NCI-H1930 (cell line): ENCODE measurements at regions not wholly inside any gene's neighbourhood (a gene's known extent, or its start where the extent isn't known, plus 50 kb on each side); places are given as distances from the start of the nearest gene placed in this dataset.

ENCODE experiments used
- DNase-seq, 2 experiments: peaks; one replicate each; lab custom pipeline; 2025; lab: John Stamatoyannopoulos, UW

DNA sequence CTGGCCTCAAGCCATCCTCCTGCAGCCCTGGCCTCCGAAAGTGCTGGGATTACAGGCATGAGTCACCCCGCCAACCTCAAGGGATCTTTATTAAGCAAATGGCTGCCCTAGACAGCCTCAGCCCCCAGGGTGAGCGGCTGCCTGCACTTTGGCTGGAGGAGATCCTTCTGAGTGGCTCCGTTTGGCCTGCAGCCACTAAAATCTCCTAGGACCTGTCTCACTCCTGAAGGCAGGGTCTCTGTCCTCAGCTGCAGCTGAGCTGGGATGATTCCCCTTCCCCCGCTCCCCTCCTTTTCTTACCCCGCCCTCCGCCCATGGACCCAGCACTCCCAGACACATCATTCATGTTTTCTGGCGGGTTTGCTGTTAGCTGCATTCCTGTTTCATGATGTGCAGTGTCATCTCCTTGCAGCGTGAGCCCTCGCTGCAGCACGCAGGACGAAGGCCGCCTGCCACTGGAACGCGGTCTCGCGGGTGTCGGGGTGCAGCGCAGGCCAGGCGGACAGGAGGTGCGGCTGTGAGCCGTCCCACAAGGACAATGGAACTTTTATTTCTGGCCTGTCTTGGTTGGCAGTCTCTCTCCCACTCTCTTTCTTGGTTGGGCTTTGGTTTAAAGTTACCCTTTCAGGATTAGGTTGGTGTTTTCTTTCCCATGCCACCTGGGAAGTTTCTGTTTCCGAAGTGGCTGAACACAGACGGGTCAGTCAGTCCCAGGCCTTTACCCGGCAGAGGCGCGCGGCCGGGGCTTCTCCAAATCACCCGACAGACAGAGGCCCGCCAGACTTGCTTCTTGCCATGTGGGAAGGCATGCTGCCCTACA, 137.1 kb downstream of the FOXD1 start:
- no peak for DNase-seq

- no peak for DNase-seq
These were observed 134.8 kb downstream of the TMEM174 start for GRCh38 chr5:73307645-73308355.

DNA sequence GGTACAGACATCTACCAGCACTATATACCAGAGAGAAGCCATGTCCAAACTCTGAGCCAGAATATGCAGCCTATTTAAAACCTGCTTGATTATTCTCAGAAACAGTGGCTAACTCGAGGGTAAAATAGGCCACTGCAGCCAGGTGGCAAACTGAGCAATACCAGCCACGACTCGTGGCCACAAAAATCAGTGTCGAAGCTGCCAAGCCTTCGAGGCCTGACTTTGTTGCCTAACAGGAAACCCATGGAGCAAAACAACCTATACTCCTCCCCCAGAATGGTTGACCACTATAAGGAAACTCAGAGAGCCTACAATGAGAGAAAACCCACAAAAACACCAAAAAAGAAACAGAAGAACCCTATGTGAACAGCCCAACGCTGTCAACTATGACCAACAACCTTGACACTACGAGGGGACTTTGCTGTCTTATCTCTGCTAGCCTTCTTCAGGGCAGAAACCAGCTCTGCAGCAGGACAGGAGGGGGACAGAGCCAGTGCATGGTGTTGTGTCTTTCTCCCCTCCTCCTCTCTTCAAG, 133.8 kb downstream of the TMEM174 start:
- DNase-seq, result no peak

GRCh38 chr5:73306078-73306719, 133.2 kb downstream of the TMEM174 start:
- DNase-seq, result no peak

DNA sequence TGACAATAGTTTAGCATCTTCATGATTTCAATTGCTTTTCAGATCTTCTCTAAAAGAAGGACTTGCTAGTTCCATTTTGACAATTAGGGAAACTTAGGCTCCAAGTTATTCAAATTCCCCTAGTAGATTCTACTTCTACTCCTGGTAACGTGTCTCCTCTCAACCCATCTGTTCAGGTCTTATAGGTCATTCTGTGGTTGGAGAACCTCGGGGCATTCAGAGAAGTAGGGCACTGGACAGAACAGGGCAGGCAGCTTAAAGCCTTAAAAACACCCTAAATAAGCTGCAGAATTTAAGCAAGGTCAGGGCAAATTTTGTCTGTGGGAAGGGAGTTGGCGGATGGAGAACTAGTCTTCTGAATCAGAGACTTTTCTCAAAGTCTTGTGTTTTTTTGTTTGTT, 132.4 kb downstream of the TMEM174 start:
- no peak for DNase-seq

DNA sequence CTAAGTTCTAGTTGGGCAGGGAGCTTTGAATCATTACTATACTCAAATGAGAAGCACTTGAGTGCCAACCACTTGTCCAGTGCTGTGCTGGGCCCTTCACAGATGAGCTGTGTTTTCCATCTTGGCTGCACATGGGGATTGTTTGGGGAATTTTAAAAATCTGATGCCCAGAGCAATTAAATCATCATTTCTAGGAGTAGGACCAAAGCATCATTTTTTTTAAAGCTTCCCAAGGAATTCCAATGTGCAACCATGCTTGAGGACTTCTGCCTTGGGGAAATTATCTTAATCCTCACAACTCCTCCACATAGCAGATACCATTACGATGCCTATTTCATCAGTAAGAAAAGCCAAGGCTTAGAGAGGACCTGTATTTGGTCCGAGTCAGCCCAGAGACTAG, 131.4 kb downstream of the TMEM174 start:
- DNase-seq, result no peak

DNA sequence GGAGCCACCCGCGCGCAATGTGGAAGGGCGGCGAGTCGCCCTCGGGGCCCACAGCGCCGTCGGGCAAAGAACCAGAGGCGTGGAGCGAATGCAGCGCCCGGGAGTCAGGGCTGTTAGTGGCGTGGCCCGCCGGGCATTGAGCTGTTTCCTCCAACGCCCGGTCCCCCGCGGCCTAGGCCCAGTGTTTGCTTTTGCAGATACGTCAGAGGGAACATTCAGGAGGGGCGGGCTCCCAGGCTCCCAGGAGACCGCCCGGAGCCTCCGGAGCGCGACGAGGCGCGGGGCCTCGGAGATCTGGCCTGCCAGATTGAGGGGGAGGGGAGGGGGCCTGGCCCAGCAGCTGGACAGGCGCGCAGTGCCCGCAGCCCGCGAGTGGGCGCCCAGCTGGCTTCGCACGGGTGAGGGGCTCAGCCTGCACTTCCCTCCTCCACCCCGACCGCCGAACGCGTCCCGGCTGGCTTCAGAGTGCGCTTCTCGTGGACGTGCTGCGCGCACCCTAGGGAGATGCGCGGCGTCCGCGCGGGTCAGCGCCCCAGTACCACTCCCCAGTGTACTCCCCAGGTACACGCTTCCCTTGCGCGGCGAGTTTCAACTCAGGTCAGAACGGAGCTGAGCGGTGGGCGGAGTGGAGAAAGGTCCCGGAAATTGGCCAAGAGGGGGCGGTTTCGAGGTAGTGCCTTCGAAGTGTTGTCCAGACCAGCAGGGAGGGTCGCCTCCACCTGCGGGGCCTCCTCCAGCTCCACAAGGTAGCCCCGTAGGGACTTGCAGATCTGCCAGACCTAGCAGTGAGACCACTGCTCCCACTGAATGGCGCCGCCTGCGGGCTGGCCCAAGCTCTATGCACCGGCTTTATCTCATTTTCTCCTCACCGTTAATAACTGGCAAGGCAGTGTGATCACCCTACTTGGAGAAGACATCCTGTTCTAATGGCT, 130.4 kb downstream of the TMEM174 start:
- no peak for DNase-seq

GRCh38 chr5:73302797-73303147, 129.8 kb downstream of the TMEM174 start:
- DNase-seq, result no peak

DNA sequence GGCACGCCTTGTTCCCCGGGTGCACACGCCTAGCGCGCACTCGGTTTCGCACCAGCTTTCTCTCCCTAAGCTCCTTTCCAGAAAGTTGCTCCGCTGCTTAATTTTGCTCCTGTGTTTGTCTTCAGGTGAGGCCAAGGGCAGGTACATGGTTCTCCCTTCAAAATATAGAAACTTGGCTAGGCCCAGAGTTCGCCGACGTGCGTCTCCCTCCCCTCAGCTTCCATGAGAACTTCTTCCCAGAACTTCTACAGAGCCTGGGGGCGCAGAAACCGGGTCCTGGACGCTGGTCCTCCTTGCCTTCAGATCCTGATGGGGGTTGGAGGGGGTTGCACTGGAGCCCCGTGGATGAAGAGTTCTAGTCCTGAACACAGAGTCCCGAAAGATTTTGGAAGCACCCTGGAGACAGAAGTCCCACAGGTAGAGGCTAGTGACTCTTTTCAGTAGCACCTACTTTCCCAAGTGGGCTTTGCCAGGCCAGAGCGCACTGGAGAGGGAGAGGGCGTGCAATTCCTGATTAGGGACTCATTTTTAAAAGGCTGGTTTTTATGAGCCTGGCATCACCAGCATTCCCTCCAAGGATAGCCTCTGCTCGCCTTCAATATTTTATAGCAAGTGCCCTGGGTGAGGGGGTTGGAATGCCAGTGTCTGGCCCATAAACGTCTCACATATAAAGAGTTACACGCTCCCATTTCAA, 128.4 kb downstream of the TMEM174 start:
- DNase-seq, result no peak

DNA sequence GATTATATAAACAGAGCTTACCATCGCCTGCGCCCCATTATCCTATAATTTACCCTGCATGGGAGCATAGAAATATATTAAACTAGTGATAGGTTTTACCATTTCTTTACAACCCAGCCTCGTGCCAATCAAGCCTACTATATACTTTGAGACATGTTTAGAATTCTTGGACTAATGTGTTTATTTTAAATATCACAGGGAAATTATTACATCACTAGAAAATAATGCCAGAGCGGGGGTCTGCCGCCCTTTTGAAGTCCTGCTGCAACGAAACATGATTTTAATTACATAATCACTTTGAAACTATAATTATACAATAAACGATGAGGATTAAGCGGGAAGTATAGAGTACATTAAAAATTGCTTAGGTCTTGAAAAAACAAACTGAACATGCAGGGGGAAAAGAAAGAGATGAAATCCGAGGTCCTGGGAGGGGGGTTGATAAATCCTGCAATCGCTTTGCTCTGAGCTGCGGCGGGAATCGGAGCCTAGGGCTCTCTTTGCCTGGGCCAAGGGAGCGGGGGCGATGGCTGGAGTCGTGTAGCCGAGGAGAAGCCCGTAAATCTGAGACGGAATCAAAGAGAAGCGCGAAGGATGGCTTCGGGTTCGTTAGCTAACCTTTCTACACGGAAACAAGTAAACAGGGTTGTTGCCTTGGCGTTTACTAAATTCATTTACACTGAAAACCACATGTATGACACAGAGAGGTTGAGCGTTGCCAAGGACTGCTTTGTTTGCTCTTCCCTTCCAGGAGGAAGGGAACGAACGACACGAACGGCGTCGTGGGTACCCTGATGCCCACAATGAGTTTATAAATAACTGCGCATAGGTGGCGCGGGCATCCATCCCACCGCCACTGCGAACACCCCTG, 127.6 kb downstream of the TMEM174 start:
- no peak for DNase-seq

DNA sequence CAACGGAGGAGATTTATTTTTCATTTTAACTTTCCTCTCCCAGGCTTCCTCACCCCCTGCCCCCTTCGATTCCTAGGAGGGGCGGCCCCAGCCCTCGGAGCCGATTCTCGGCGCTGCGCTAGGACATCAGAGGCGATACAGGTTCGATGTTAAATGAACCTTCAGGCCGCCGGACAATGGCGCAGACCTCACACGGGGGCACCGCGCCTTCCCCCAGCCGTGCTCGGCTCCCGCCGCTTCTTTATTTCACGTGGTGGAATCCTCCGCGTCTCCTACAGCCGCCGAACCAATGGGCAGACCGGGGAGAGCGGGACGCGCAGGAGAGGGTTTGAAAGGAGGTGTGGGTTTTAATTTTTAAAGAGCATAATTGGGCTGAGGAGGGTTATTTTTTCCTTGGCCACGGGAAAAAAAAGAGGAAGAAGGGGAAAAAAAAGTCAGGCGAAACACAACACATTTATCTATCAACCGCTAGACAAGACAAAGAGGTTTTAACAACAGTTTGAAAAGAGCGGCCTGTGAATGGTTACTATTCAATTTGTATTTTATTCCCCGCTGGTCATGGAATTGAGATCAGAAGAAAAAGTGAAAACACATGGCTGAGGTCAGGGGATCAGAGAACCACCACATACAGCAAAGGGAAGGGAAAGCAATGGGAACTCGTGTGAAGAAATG, 126.8 kb downstream of the TMEM174 start:
- no peak for DNase-seq

- DNase-seq, result no peak
These were observed 126.0 kb downstream of the TMEM174 start for GRCh38 chr5:73298772-73299630.

GRCh38 chr5:73298251-73298771, 125.3 kb downstream of the TMEM174 start:
- DNase-seq, result no peak

DNA sequence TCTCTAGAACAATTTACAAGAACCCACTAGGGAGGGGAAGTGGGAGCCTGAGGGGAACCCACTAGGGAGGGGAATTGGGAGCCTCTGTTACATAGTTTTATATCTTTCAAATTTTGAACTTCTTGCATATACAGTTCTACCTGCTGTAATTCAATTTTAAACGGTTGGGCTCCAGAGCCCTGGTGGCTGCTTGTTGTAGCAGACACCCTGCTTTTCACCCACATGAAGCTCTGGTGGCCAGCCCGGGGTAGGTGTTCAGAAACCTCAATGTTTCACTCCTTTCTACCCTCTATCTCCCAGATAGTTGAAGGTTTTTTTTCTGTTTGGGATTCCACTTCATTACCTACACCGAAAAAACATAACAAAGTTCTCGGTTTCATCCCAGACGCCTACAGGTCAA, 124.4 kb downstream of the TMEM174 start:
- DNase-seq, result no peak

GRCh38 chr5:73296772-73297171, 123.8 kb downstream of the TMEM174 start:
- no peak for DNase-seq

GRCh38 chr5:73295921-73296320, 122.9 kb downstream of the TMEM174 start:
- no peak for DNase-seq

GRCh38 chr5:73295447-73295846, 122.5 kb downstream of the TMEM174 start:
- peak in 1 of 2 experiments; percentile 5 for DNase-seq

DNA sequence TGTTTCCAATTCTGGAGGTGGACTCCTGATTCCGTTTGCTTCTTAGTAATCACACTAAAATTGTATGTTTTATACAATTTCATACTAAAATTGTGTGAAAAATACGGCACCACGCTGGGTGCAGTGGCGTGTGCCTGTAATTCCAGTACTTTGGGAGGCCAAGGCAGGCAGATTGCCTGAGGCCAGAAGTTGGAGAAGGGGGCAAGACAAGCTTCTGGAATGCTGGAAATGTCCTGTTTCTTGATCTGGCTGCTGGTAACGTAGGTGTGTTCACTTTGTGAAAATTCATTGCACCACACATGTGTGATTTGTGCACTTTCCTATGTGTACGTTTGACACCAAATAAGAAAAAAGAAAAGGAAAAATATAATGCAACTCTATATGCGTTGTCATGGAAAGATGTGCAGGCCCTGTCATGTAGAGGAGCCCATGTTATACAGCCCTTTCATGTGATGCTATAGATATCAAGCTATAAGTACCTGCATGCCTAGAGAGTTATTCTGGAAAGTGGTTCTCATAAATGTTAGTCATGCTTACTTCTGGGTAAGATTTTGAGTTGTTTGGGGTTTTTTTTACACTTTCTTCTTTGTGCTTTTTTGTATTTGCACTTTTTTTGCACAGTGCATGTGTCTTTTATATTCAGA, 119.9 kb downstream of the TMEM174 start:
- DNase-seq, result no peak
